ENCODE measurements at regions not wholly inside any gene's neighbourhood (a gene's known extent, or its start where the extent isn't known, plus 50 kb on each side); places are given as distances from the start of the nearest gene placed in this dataset.

DNA sequence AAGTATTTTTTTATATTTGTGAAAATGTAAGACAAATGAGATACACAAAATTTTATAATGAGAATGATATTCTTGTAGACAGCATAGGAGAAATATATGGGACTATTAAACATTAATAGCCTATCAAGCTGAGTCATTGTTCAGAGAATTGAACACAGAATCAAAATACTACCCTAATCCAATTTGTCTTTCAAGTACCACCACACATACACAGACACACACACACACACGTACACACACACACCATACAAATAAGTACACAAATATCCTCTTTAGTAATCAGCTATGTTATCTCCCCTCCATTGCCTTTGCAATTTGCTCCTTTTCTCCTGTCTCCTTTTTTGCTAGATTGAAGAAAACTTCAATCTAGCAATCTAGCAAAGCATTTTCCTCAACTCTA lies 499.3 kb downstream of the FOXG1 start:
- 66 to 80% (median 78%) methylated on average over 1 of the region's 1 CpG for WGBS, 3 donors
- H3K4me1 ChIP-seq (ENCODE audit: insufficient read depth) = no peaks in the 10 kb centered on the region
- H3K27me3 ChIP-seq = no peaks in the 10 kb centered on the region
- H3K27ac ChIP-seq = no peak overlapping the region
- no peaks in the 10 kb centered on the region for H3K9me3 ChIP-seq
- H3K36me3 ChIP-seq = no peaks in the 10 kb centered on the region
- no peak overlapping the region for H3K4me3 ChIP-seq
- no peak for DNase-seq
- TF ChIP-seq EP300 (IDR thresholded peaks at IDR 0.05) (no peak), POLR2A (IDR thresholded peaks at IDR 0.05) (no peak)
- TF ChIP-seq, protein P1, sequence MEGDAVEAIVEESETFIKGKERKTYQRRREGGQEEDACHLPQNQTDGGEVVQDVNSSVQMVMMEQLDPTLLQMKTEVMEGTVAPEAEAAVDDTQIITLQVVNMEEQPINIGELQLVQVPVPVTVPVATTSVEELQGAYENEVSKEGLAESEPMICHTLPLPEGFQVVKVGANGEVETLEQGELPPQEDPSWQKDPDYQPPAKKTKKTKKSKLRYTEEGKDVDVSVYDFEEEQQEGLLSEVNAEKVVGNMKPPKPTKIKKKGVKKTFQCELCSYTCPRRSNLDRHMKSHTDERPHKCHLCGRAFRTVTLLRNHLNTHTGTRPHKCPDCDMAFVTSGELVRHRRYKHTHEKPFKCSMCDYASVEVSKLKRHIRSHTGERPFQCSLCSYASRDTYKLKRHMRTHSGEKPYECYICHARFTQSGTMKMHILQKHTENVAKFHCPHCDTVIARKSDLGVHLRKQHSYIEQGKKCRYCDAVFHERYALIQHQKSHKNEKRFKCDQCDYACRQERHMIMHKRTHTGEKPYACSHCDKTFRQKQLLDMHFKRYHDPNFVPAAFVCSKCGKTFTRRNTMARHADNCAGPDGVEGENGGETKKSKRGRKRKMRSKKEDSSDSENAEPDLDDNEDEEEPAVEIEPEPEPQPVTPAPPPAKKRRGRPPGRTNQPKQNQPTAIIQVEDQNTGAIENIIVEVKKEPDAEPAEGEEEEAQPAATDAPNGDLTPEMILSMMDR (IDR thresholded peaks at IDR 0.05) = no peak
- intact Hi-C loops (cut with DNase I) = no loop called here

DNA sequence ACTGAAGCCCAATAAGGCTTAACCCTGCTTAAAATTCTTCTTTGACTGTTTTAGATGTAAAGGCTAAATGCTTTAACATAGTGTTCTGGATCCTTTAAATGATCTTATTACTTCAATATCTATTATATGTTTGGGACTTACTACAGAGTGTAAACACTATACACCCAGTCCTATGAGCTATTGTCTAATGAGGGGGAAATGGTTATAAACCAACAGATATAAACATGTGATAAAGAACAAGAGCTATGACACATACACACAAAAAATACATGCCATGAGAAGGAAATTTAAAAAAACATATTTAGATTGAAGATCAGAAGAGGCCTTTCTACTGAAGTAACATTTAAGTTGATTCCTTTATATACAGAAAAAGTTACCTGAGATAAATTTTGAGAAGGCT lies 505.1 kb downstream of the FOXG1 start:
- intact Hi-C loops (cut with DNase I) = no loop called here
- H3K4me3 ChIP-seq = no peak overlapping the region

DNA sequence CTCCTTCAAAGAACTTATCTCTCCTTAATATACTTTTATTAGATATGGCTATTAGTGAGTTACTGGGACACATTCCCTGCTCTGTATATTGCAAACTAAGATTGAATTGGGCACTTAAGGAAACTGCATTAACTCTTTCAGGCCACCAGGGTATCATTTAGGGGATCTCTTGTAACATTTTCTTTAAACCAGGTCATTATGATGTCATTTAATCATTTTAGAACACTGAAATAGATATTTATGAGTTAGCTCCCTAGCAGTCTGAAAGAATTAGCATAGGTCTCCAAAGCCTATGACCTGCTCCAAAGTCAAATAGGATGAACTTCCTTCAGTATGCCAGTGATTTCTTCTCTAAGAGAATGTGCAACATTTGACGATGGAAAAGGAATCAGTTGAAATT lies 506.9 kb downstream of the FOXG1 start:
- Histone ChIP-seq H3K27ac (no peak overlapping the region), H3K4me3 (no peak overlapping the region), H3K4me1 (ENCODE audit: insufficient read depth) (no peaks in the 10 kb centered on the region), H3K27me3 (no peaks in the 10 kb centered on the region), H3K36me3 (no peaks in the 10 kb centered on the region), H3K9me3 (no peaks in the 10 kb centered on the region)
- no peak for DNase-seq
- intact Hi-C loops (cut with DNase I) = no loop called here
- WGBS, 3 donors = 84 to 85% (median 84%) methylated on average over 1 of the region's 1 CpG
- TF ChIP-seq EP300 (IDR thresholded peaks at IDR 0.05) (no peak), POLR2A (IDR thresholded peaks at IDR 0.05) (no peak)
- TF ChIP-seq, protein P1 (IDR thresholded peaks at IDR 0.05) = no peak

More for the DNA sequence above, 505.1 kb downstream of the FOXG1 start:
- Histone ChIP-seq H3K27me3 (no peaks in the 10 kb centered on the region), H3K4me1 (ENCODE audit: insufficient read depth) (no peaks in the 10 kb centered on the region), H3K36me3 (no peaks in the 10 kb centered on the region), H3K27ac (no peak overlapping the region), H3K9me3 (no peaks in the 10 kb centered on the region)
- TF ChIP-seq POLR2A (IDR thresholded peaks at IDR 0.05) (no peak), EP300 (IDR thresholded peaks at IDR 0.05) (no peak)
- TF ChIP-seq, protein P1 (IDR thresholded peaks at IDR 0.05) = no peak
- DNase-seq = no peak

DNA sequence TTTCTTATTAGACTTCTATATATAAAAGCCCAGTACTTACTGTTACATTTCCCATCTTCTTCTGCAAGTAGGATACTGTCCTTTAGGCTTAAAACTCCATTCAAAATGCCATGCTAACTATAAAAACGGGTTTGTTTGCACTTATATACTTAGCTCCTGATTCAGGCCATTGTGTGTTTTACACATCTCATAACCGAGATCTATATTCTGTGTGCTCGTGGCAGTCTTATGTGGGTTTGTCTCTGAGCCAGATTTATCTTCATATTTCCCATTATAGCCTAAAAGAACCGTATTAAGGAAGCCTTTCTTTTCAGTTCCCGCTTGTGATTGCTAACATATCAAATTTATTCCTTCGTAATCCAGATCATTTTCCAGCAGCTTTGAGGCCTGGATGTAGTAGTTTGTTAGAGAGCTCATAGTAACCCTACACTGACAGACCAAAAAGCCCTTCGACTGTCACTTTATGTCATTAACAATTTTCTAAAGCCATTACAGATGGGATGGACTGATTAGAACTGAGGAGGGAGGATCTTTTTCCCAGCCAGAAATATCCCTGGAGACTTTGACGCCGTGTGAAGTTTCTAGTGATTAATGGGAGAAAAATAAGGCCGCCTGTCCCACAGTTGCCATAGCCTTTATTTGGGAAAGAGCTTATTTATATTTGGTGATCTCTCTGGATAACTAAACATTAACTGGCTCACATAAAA lies 508.5 kb downstream of the FOXG1 start:
- Histone ChIP-seq H3K4me1 (ENCODE audit: insufficient read depth) (no peaks in the 10 kb centered on the region), H3K9me3 (no peaks in the 10 kb centered on the region), H3K27me3 (no peaks in the 10 kb centered on the region), H3K27ac (no peak overlapping the region), H3K36me3 (no peaks in the 10 kb centered on the region), H3K4me3 (no peak overlapping the region)
- DNase-seq = no peak
- WGBS, 3 donors = 59 to 63% (median 62%) methylated on average over 10 of the region's 10 CpGs
- intact Hi-C loops (cut with DNase I) = no loop called here
- TF ChIP-seq EP300 (IDR thresholded peaks at IDR 0.05) = no peak
- TF ChIP-seq, protein P1 (IDR thresholded peaks at IDR 0.05) = no peak
- TF ChIP-seq POLR2A (IDR thresholded peaks at IDR 0.05) = no peak
